Hepatocyte (in vitro differentiated cells): ENCODE measurements at regions not wholly inside any gene's neighbourhood (a gene's known extent, or its start where the extent isn't known, plus 50 kb on each side); places are given as distances from the start of the nearest gene placed in this dataset.

ENCODE experiments used
- CTCF ChIP-seq: fragments of 200-600 bp; sonication (generic); IDR thresholded peaks from 2 replicates; pipeline ENCODE4 v1.5.1; 2016; ENCODE audit warnings: antibody characterized with exemption, mild to moderate bottlenecking; ENCODE audit not compliant: poor library complexity
- EZH2 ChIP-seq: fragments of 200-600 bp; sonication (generic); IDR thresholded peaks from 2 replicates; pipeline ENCODE4 v1.6.1; 2016; ENCODE audit warnings: antibody characterized with exemption, mild to moderate bottlenecking, borderline replicate concordance
- EZH2phosphoT487 ChIP-seq: fragments of 200-600 bp; sonication (generic); IDR thresholded peaks from one replicate; pipeline ENCODE4 v1.6.1; 2018; ENCODE audit warnings: antibody characterized with exemption, mild to moderate bottlenecking, low read depth, moderate library complexity; ENCODE audit not compliant: unreplicated experiment, severe bottlenecking

- TF ChIP-seq CTCF, result no peak
- TF ChIP-seq EZH2, result no peak
- TF ChIP-seq EZH2phosphoT487, result no peak
Measured at GRCh38 chr2:184498936-184499335, 99.4 kb upstream of the ZNF804A start.
